OCI-LY1 (cell line): ENCODE measurements at regions not wholly inside any gene's neighbourhood (a gene's known extent, or its start where the extent isn't known, plus 50 kb on each side); places are given as distances from the start of the nearest gene placed in this dataset.

Experiments
- H2AFZ ChIP-seq: fragments of 200-600 bp; sonication (generic), shearing (Covaris generic); 2 replicates; pipeline ENCODE4 v1.6.0; 2014; ENCODE audit warnings: antibody characterized with exemption, mild to moderate bottlenecking, low read length
- H3F3A ChIP-seq: fragments of 200-600 bp; sonication (generic), shearing (Covaris generic); 2 replicates; pipeline ENCODE4 v1.6.0; 2014; ENCODE audit warnings: mild to moderate bottlenecking, antibody characterized with exemption, low read length, moderate library complexity; ENCODE audit not compliant: insufficient read depth
- H3K27ac ChIP-seq: fragments of 200-600 bp; sonication (generic); 2 replicates; pipeline ENCODE4 v1.5.1; 2014; ENCODE audit warnings: low read length, mixed run types, mild to moderate bottlenecking, low read depth; ENCODE audit not compliant: poor library complexity, severe bottlenecking
- H3K27me3 ChIP-seq: fragments of 200-600 bp; sonication (generic); 2 replicates; pipeline ENCODE4 v1.6.0; 2014; ENCODE audit warnings: antibody characterized with exemption, mild to moderate bottlenecking, low read length, moderate library complexity; ENCODE audit not compliant: insufficient read depth
- H3K36me3 ChIP-seq: fragments of 200-600 bp; sonication (generic); 2 replicates; pipeline ENCODE4 v1.6.1; 2014; ENCODE audit warnings: mild to moderate bottlenecking, antibody characterized with exemption, low read length, moderate library complexity, mixed read lengths; ENCODE audit not compliant: insufficient read depth
- H3K4me1 ChIP-seq: fragments of 200-600 bp; sonication (generic); 2 replicates; pipeline ENCODE4 v1.5.1; 2014; ENCODE audit warnings: mild to moderate bottlenecking, low read length, moderate library complexity; ENCODE audit not compliant: insufficient read depth, severe bottlenecking
- H3K4me2 ChIP-seq: fragments of 200-600 bp; sonication (generic), shearing (Covaris generic); 2 replicates; pipeline ENCODE4 v1.6.1; 2014; ENCODE audit warnings: low read length
- H3K4me3 ChIP-seq: fragments of 200-600 bp; sonication (generic); 2 replicates; pipeline ENCODE4 v1.5.1; 2014; ENCODE audit warnings: low read length, low read depth, mild to moderate bottlenecking, mixed read lengths; ENCODE audit not compliant: poor library complexity, severe bottlenecking
- H3K79me2 ChIP-seq: fragments of 200-600 bp; shearing (Covaris generic); 2 replicates; pipeline ENCODE4 v1.6.1; 2016; ENCODE audit warnings: mixed run types, low read length, mixed read lengths; ENCODE audit not compliant: insufficient read depth
- H3K9ac ChIP-seq: fragments of 200-600 bp; sonication (generic), shearing (Covaris generic); 2 replicates; pipeline ENCODE4 v1.6.1; 2014; ENCODE audit warnings: mild to moderate bottlenecking, low read length, mixed read lengths
- H3K9me2 ChIP-seq: fragments of 200-600 bp; sonication (generic), shearing (Covaris generic); 2 replicates; pipeline ENCODE4 v1.6.1; 2014; ENCODE audit warnings: low read depth, mild to moderate bottlenecking, low read length, mixed read lengths
- H3K9me3 ChIP-seq: fragments of 200-600 bp; shearing (Covaris generic); 2 replicates; pipeline ENCODE4 v1.6.1; 2014; ENCODE audit warnings: low read length, mixed read lengths
- H4K20me1 ChIP-seq: fragments of 200-600 bp; sonication (generic), shearing (Covaris generic); 2 replicates; pipeline ENCODE4 v1.6.0; 2016; ENCODE audit warnings: mild to moderate bottlenecking, low read length; ENCODE audit not compliant: insufficient read depth
- EZH2 ChIP-seq: fragments of 200-600 bp; sonication (generic), shearing (Covaris generic); IDR thresholded peaks from 2 replicates; pipeline ENCODE4 v1.8.0; 2017; ENCODE audit warnings: borderline replicate concordance, mixed run types, mild to moderate bottlenecking, antibody characterized with exemption, low read length, moderate library complexity, mixed read lengths
- TF ChIP-seq, protein P1 (sequence below): fragments of 200-600 bp; sonication (generic), shearing (Covaris generic); IDR thresholded peaks from 2 replicates; pipeline ENCODE4 v1.5.1; 2017; ENCODE audit warnings: mild to moderate bottlenecking, antibody characterized with exemption, low read length, moderate library complexity, mixed read lengths

DNA sequence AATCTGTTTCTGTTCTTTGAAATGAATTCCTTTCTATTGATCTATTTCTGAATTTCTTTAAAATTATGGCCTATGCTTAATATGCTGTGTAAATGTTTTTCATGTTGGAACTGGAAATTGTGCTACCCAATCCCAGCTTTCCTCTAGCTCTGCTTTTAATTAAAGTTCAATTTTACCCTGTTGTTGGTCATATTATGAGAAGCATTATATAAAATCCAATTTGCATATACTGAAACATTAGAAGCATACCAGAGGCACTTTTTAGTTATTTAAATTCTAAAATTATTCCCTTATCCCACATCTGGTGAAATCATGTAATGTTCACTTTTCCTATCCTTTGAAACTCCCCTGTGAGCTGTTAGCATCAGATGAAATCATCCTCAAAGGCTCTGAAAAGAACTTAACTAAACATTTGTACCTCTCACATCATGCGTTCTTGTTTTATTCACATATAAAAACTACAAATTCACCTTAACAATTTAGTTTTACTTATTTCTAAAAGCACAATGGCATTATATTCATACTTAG lies 160.6 kb upstream of the COL21A1 start:
- Histone ChIP-seq H3K79me2 (no peaks in the 10 kb centered on the region), H3K9ac (no peak overlapping the region), H3F3A (no peaks in the 10 kb centered on the region), H3K27me3 (no peaks in the 10 kb centered on the region), H4K20me1 (no peaks in the 10 kb centered on the region), H3K9me2 (no peaks in the 10 kb centered on the region), H3K4me1 (no peaks in the 10 kb centered on the region), H3K9me3 (no peaks in the 10 kb centered on the region), H3K27ac (no peak overlapping the region), H3K36me3 (no peaks in the 10 kb centered on the region), H2AFZ (no peak overlapping the region), H3K4me3 (no peak overlapping the region), H3K4me2 (no peak overlapping the region)
- TF ChIP-seq EZH2 = no peak
- TF ChIP-seq, protein P1, sequence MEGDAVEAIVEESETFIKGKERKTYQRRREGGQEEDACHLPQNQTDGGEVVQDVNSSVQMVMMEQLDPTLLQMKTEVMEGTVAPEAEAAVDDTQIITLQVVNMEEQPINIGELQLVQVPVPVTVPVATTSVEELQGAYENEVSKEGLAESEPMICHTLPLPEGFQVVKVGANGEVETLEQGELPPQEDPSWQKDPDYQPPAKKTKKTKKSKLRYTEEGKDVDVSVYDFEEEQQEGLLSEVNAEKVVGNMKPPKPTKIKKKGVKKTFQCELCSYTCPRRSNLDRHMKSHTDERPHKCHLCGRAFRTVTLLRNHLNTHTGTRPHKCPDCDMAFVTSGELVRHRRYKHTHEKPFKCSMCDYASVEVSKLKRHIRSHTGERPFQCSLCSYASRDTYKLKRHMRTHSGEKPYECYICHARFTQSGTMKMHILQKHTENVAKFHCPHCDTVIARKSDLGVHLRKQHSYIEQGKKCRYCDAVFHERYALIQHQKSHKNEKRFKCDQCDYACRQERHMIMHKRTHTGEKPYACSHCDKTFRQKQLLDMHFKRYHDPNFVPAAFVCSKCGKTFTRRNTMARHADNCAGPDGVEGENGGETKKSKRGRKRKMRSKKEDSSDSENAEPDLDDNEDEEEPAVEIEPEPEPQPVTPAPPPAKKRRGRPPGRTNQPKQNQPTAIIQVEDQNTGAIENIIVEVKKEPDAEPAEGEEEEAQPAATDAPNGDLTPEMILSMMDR = no peak

DNA sequence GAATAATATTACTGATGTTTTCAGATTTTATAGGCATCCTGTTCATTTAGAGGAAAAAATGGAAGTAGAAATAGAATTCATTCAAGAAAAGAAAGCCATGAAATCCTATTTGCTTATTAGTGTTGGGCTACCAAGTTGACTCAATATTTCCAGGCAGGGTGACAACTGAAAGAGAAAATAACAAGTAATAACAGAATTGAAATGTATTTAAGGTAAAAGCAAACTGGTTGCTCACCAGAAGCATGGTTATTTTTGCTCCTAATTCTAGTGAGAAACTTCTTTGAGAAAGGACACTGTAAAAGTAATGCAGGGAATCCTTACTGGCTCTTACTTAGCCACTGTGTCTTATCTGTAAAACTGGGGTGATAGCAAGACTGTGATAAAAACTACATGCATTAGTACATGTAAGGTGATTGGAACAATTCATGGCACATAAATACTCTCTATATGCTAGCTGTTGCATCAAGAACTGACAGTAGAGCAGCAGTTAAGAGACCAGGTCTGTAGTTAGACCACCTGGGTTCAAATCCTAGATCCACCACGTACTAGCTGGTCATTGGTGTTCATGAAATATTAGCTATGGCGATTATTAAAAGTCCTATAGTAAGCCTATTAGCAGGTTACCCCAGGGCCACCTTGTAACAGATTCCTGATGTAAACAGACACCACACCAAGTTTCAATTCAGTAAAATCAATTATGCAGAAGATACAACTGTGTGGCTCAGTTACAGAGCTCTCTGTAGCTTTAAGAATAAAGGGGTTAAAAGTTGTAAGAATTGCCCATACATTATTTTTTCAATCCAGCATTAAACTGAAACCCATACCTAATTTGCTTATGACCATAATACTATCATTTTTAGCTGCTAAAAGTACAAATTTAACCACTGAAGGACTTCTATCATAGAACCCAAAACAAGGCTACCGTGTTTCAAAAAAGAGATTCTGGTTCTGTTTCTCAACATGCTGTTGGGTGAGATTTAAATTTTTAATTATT lies 159.2 kb upstream of the COL21A1 start:
- H3K36me3 ChIP-seq = no peaks in the 10 kb centered on the region
- H3K4me2 ChIP-seq = no peak overlapping the region
- H3K9me2 ChIP-seq = no peaks in the 10 kb centered on the region
- no peak overlapping the region for H3K9ac ChIP-seq
- H3K27me3 ChIP-seq = no peaks in the 10 kb centered on the region
- no peaks in the 10 kb centered on the region for H3K4me1 ChIP-seq
- no peaks in the 10 kb centered on the region for H3K79me2 ChIP-seq
- no peak for TF ChIP-seq EZH2
- TF ChIP-seq, protein P1 = no peak
- H3K27ac ChIP-seq = no peak overlapping the region
- no peaks in the 10 kb centered on the region for H3K9me3 ChIP-seq
- no peak overlapping the region for H2AFZ ChIP-seq
- no peaks in the 10 kb centered on the region for H4K20me1 ChIP-seq
- no peaks in the 10 kb centered on the region for H3F3A ChIP-seq
- H3K4me3 ChIP-seq = no peak overlapping the region

DNA sequence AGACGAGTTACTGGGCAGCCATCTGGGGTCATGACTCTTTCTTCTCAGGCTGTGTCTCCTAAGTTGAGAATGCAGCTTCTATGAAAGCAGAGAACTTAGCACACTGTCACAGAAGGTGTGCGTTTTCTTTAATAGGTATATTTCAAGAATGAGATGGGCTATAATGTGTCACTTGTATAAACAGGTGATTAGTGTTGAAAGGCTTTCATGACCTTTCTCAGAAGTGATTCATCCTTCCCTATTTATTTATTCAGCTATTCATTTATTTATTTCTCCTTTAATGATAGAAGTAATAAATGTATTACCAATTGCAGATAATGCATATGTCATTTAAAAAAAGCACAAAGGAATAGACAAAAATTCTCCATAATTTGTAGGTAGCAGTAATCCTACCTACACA lies 157.2 kb upstream of the COL21A1 start:
- H2AFZ ChIP-seq = no peak overlapping the region
- no peaks in the 10 kb centered on the region for H4K20me1 ChIP-seq
- H3K36me3 ChIP-seq = no peaks in the 10 kb centered on the region
- H3F3A ChIP-seq = no peaks in the 10 kb centered on the region
- H3K79me2 ChIP-seq = no peaks in the 10 kb centered on the region
- H3K4me2 ChIP-seq = no peak overlapping the region
- no peaks in the 10 kb centered on the region for H3K27me3 ChIP-seq
- no peak overlapping the region for H3K9ac ChIP-seq
- no peak overlapping the region for H3K27ac ChIP-seq
- TF ChIP-seq, protein P1 = no peak
- TF ChIP-seq EZH2 = no peak
- H3K4me1 ChIP-seq = no peaks in the 10 kb centered on the region
- no peaks in the 10 kb centered on the region for H3K9me3 ChIP-seq
- H3K9me2 ChIP-seq = no peaks in the 10 kb centered on the region
- no peak overlapping the region for H3K4me3 ChIP-seq
